HG03095 (cell line): ENCODE measurements at regions not wholly inside any gene's neighbourhood (a gene's known extent, or its start where the extent isn't known, plus 50 kb on each side); places are given as distances from the start of the nearest gene placed in this dataset.

Experiments
- ATAC-seq: cut with Tn5 transposase; IDR thresholded peaks from one replicate; pipeline ENCODE4 v1.9.1; 2021; ENCODE audit warnings: moderate library complexity; ENCODE audit not compliant: unreplicated experiment

DNA sequence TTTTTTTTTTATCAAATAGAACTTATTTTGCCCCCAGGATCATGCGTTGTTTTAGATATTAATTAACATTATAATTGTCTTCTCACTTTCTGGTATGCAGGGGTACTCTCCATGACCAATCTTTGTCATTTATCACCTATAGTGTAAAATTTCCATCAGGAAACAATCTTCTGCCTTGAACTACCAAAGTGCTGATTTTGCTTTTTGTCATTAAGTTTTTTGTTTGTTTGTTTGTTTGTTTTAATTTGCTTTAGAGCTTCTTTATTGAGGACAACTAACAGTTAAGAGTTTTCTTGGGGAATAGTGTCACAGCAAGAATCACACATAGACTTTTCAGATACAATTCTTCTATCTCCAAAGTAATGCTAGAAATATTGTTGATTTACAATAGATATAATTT is 171.2 kb upstream of the PRPS1L1 start:
- no peak for ATAC-seq

DNA sequence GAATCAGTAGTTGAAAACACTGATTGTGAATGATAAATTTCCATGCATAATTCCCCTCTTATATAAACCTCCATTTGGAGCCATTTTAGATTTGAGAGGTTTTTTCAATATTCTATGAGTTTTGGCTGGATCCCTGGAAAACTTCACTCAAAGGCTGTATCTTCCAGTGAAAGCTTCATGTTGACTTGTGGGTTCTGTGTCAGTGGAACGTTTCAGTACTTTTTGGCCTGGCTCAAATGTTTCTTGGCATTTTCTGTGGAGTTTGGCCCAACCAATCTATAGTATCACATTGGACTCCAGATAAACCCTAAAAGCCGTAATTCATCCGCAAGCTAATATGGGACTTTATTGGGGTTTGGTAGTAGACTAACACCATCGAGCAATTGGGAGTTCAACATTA is 172.6 kb upstream of the PRPS1L1 start:
- no peak for ATAC-seq

GRCh38 chr7:18200855-18201254 is 173.2 kb upstream of the PRPS1L1 start:
- ATAC-seq = no peak

GRCh38 chr7:18201350-18201749 is 173.7 kb upstream of the PRPS1L1 start:
- ATAC-seq = no peak

GRCh38 chr7:18202315-18203045 is 174.8 kb upstream of the PRPS1L1 start:
- no peak for ATAC-seq

DNA sequence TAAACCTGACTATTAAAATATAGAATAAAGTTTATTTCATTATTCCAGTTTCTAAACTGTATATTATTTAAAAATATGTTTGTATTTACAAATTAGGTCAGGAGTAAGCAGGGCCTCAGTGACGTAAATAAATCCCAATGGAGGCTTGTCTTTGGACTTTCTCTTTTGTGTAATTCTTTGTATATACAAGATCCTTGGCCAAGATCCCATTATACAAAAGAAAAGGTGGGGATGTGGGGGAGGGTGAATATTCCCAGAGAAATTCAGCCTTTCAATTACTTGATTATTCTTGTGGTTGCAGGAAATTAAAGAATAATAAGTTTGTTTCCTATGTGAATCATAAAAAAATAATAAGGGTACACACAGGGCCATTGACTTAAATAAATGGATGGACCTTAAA is 178.7 kb upstream of the PRPS1L1 start:
- no peak for ATAC-seq

DNA sequence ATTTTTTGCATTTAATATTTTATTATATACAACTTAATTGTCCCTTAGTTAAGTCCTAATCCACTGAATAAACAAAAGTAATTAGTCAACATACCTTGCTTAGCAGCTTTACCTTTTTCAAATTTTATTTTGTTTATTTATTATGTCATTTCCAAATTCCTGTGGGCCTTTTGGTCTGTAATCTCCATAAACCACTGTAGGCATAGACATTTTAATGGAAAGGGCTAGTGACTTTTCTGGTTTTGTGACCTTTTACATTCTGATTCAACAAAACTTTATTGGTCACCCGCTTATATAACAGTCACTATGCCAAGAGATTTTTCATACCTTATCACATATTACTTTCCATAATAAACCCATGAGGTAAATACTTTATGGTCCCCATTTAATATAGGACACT is 181.3 kb upstream of the PRPS1L1 start:
- no peak for ATAC-seq

DNA sequence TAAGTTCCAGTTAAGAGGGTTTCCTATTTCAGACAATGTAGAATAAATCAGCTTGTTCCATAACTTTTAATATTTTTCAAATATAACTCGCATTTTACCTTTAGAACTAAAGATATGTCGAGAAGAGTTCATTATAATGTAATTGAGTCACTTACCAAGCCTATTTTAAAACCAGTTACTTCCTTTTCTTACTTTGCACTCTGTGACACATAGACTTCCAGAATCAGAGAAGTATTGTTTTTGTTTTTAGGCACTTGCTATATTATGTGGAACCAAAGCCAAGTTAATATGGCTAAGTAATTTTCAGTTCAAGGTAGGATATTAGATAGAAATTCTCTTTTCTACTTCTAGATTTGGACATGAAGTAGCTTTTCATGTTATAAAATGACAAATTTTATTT is 182.7 kb upstream of the PRPS1L1 start:
- ATAC-seq = no peak

DNA sequence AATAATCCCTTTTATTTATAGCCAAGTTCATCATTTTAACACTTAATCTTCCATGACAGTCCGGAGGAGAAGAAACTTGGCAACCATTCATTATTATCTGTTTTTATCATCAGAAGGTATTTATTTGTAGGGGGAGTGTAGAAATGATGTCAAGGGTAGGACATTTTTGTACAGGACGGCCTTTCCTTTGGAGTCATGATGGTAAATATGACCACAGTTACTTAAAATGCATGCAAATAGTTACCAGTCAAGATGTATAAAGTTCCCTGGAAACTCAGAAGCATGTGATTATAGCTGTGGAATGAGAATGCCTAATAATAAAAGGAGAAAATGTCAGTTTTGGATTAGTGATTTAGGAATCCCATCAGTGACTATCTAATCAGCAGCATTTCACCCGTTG is 183.1 kb upstream of the PRPS1L1 start:
- no peak for ATAC-seq

DNA sequence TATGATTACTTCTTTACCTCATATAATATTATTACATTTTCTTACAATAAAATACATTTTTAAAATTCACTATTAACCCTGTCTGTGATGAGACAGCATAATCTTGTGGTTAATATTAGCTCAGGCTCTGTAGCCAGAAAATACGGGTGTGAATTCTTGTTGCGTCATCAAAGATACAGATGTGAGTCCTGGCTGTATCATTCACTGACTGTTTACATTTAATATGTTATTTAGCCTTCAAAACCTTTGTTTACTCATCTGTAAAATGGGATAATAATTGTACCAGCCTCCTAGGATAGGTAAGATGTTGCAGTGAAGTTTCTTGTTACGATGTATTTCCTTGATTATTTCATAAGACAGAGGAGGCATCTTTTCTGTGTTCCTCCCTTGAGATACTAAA is 184.7 kb upstream of the PRPS1L1 start:
- ATAC-seq = no peak

DNA sequence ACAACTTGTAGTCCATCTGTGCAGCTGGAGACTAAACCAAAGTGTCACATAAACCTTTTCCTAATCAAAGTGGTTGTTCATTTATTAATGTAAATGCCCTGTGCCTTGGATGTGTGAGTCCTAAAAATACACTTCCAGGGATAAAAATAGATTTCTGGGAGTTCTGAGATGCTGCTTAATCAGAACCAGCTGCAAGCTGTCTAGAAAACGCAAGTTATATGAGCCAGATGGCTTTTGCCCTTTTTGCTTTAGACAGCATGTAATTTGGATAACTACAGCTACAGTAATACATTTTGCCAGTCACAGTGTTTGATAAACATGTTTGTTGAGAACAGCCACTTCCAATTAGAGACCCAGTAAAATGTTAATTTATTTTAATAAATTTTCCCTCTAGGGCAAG is 185.1 kb upstream of the PRPS1L1 start:
- no peak for ATAC-seq

GRCh38 chr7:18213652-18214051 is 186.0 kb upstream of the PRPS1L1 start:
- no peak for ATAC-seq

- ATAC-seq = no peak
Observed at GRCh38 chr7:18216270-18216669, 188.6 kb upstream of the PRPS1L1 start.

DNA sequence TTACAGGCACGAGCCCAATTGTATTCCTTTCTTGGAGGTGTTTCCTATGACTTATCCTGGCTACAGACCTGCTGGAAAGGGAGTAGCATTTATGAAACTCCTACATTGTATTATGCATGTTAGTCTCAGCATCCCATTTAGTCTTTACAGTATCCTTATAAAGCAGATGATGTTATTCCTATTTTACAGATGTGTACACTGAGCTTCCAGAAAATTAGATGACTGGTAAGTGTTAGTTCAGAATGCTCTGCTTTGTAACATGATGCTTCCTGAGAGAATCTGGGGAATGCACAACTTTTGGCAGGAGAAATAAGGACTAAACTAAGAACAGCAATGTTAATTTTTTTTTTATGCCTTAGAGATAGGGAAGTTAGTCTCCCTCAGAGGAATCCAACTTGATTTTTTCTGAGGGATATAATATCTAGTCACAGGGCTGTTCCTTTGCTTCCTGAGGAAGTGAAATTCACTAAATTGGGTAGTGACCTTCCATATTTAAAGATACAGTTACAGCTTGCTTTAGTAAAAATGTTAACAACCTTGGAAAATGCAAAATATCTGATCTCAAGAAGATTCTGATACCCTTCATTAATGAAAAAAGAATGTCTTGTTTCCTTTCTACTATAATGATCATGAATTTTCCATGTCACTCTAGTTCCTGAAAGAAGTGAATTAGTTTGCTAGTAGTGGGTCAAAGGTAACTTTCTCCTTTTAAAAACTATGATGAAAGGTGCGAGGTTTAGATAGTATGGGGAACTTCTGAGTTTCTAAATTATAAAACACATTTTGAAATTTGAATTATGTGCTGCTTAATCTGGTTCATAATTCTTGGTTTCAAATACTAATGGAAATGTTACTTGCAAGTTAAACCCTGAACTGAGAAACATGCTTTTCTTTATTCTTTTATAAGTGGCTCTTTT is 194.0 kb upstream of the PRPS1L1 start:
- no peak for ATAC-seq

DNA sequence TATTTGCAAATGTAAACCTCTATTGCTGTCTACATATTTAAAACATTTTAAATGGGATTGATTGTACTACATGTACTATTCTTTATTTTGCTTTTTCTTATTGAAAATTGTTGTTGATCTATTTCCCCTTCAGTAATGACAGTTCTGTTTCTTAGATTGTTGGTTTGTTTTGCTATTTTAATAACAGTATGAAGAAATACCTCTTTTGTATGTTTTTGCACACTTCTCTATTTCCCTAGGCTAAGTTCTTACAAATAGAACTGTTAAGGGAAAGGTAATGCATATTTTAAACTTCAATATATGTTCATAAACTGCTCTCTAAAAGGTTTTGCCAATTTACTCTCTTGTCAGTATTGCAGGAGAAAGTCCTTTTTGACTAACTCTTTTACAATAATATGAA is 195.0 kb upstream of the PRPS1L1 start:
- ATAC-seq = no peak

GRCh38 chr7:18224138-18224537 is 196.5 kb upstream of the PRPS1L1 start:
- no peak for ATAC-seq

GRCh38 chr7:18225067-18225466 is 197.4 kb upstream of the PRPS1L1 start:
- no peak for ATAC-seq

DNA sequence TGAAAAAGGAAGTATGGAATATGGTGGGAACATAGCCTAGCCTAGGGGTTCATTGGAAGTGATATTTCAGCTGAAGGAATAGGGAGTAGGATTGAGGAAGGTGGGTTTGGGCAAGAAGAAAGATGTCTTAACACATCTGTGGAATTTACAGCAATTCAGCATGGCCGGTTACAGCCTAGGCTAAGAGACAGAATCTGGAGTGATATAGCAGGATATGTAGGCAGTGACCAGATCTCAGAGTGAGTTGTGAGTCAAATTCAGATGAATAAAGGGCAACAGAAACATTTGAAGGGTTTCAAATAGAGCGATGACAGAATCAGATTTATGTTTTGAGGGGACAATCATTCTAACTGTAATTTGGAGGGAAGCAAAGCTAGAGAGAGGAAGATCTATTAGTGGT is 199.0 kb upstream of the PRPS1L1 start:
- no peak for ATAC-seq

DNA sequence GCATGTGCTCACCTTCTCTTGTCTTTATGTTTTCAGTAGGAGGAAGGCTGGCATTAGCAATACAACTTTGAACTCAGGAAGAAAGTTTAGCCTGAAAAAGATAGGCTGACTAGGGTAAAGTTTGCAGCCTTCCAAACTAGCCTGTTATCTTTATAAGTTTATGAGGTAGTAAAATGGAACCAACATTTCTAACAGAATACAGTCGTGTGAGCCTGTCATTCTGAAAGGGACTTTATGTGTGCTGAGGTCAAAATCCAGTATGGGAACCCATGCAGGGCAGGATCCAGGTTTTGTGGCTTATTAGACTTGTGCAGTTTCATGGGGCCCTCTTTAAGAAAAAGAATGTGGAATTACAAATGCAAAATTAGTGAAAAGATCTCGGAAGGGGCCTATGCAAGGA is 201.0 kb upstream of the PRPS1L1 start:
- no peak for ATAC-seq

GRCh38 chr7:18230271-18230670 is 202.6 kb upstream of the PRPS1L1 start:
- no peak for ATAC-seq

- no peak for ATAC-seq
Observed at GRCh38 chr7:18231854-18232253, 204.2 kb upstream of the PRPS1L1 start.

DNA sequence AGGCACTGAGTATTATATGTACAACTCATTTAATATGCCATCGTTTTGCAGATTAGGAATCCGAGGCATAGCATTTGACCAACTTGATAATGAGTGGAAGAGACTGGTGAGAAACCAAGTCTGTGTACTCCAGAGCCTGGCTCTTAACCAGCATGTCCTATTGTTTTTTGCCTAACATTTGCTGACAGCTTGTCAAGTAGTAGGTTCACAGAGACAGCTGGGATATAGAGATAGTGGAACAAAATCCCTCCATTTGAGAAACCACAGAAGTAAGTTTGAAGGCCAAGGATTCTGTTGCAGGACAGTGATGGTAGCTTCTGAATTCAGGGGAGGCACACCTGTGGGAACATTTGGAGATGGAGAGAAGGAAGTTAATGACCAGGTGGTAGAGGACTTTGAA is 206.9 kb upstream of the PRPS1L1 start:
- no peak for ATAC-seq
